Kidney (tissue), 13 donors: ENCODE measurements at regions not wholly inside any gene's neighbourhood (a gene's known extent, or its start where the extent isn't known, plus 50 kb on each side); places are given as distances from the start of the nearest gene placed in this dataset.

ENCODE experiments used
- DNase-seq, 5 donors: peaks; one replicate each; pipeline ENCODE4 v3.0.0-alpha.2; 2013 to 2020
- FAIRE-seq: peaks from 2 replicates; lab custom pipeline; 2012; peaks lifted over from hg19 to GRCh38; lab: Jason Lieb, UNC
- H3K27ac ChIP-seq, 2 donors: one replicate each; pipeline ENCODE4 v1.7.0; 2013; ENCODE audit warnings: low read depth in 2 of 2, low read length in 2 of 2, inconsistent platforms in 1 of 2
- H3K27me3 ChIP-seq: one replicate; pipeline ENCODE4 v1.7.1; 2013; ENCODE audit warnings: low read length, inconsistent platforms; ENCODE audit not compliant: control insufficient read depth, insufficient read depth
- H3K36me3 ChIP-seq, 3 donors: one replicate each; pipeline versions ENCODE4 v1.7.0 to v1.7.1; 2013; ENCODE audit warnings: low read length in 3 of 3, control low read depth in 1 of 3, inconsistent platforms in 1 of 3; ENCODE audit not compliant: insufficient read depth in 3 of 3, control insufficient read depth in 2 of 3
- H3K4me1 ChIP-seq, 3 donors: one replicate each; pipeline versions ENCODE4 v1.7.0 to v1.7.1; 2013; ENCODE audit warnings: low read length in 3 of 3, inconsistent platforms in 1 of 3, low read depth in 1 of 3; ENCODE audit not compliant: control insufficient read depth in 2 of 3, insufficient read depth in 2 of 3
- H3K4me3 ChIP-seq, 3 donors: one replicate each; pipeline versions ENCODE4 v1.7.0 to v1.8.1; 2013; ENCODE audit warnings: low read length in 3 of 3, control low read depth in 1 of 3, inconsistent platforms in 1 of 3
- H3K9ac ChIP-seq, 3 donors: one replicate each; pipeline versions ENCODE4 v1.7.0 to v1.7.1; 2013; ENCODE audit warnings: low read length in 3 of 3, control low read depth in 1 of 3, inconsistent platforms in 1 of 3
- H3K9me3 ChIP-seq, 3 donors: one replicate each; pipeline versions ENCODE4 v1.7.0 to v1.7.1; 2013; ENCODE audit warnings: low read length in 3 of 3, control low read depth in 1 of 3, inconsistent platforms in 1 of 3; ENCODE audit not compliant: control insufficient read depth in 2 of 3, insufficient read depth in 1 of 3
- CTCF ChIP-seq: IDR thresholded peaks from 3 replicates; pipeline ENCODE4 v1.5.1; 2012; ENCODE audit warnings: mild to moderate bottlenecking, moderate library complexity, borderline replicate concordance; ENCODE audit not compliant: insufficient read depth; ENCODE audit errors: extremely low read depth
- intact Hi-C: fragments of 100-400 bp; cut with DNase I; formaldehyde crosslinking; loops from one replicate; pipeline ENCODE4 v1.11.1; 2022
- donor health status: control.
- donor health status: control.
- donor health status: control.
- donor health status: control.
- donor health status: control.
- donor health status: DM: yes; HTN: yes; CAD: no.
- donor health status: Normal renal cell carcinoma (clear cell type).

DNA sequence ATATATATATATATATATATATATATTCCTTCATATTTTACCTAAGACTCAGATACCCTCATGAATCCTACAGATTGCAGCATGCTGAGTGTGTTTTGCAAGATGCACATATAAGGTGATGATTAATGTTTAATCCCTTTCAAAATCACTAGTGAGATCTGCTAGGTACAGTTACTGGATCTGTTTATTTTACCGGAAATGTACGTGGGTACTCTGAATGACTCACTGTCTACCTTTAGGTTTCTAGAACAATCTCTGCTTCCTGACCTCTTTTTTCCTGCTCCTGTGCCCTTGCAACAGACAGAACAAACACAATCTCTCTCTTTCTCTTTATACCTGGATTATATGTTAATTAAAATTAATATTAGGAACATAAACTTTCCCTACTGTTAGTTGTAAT lies 379.6 kb downstream of the FAM133A start:
- Histone ChIP-seq H3K9me3 (no peaks in the 10 kb centered on the region), H3K4me1 (no peaks in the 10 kb centered on the region), H3K4me3 (no peak overlapping the region), H3K27me3 (peaks cover 2% of the 10 kb centered on the region), H3K27ac (no peak overlapping the region), H3K9ac (no peak overlapping the region), H3K36me3 (no peaks in the 10 kb centered on the region)
- intact Hi-C loops = no loop called here
- TF ChIP-seq CTCF = no peak
- DNase-seq (no peak), FAIRE-seq (no peak)

GRCh38 chrX:94057385-94057784 lies 383.4 kb downstream of the FAM133A start:
- DNase-seq = no peak
- Histone ChIP-seq H3K27me3 (no peaks in the 10 kb centered on the region), H3K36me3 (no peaks in the 10 kb centered on the region), H3K27ac (no peak overlapping the region), H3K9ac (no peak overlapping the region), H3K4me3 (no peak overlapping the region), H3K4me1 (no peaks in the 10 kb centered on the region), H3K9me3 (no peaks in the 10 kb centered on the region)
- FAIRE-seq = no peak
- intact Hi-C loops = no loop called here
- no peak for TF ChIP-seq CTCF

DNA sequence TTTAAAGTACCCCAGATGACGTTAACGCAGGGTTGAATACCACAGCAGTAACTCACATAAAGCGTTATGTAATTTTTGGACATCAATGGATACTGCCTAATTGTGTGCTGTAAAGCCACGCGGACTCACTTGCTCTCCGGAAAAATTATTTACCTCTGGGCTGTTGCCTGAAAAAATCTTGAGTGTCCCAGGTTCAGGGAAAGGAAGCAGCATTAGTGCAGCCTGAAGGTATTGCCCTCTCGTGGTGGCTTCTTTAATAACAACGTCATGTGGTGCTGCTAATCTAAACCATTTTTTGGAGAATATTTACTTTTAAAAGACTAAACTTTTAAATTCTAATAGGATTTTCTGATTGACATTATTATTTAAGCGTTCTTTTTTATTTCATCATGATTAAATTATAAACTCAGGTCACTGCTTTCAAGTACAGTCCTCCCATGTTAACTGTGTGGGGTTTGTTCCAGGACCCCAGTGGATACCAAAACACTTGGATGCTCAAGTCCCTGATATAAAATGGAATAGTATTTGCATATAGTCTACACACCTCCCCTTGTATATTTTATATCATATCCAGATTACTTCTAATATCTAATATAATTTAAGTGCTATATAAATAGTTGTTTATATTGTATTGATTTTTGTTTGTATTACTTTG lies 384.8 kb downstream of the FAM133A start:
- DNase-seq (peak in 2 of 5 donors; percentile 11 to 21), FAIRE-seq (peak; percentile 53)
- intact Hi-C loops = no loop called here
- no peak overlapping the region for H3K9ac ChIP-seq
- no peaks in the 10 kb centered on the region for H3K27me3 ChIP-seq
- no peaks in the 10 kb centered on the region for H3K4me1 ChIP-seq
- no peak overlapping the region for H3K27ac ChIP-seq
- H3K9me3 ChIP-seq = no peaks in the 10 kb centered on the region
- no peak for TF ChIP-seq CTCF
- H3K4me3 ChIP-seq = no peak overlapping the region
- no peaks in the 10 kb centered on the region for H3K36me3 ChIP-seq

GRCh38 chrX:94065091-94065490 lies 391.1 kb downstream of the FAM133A start:
- no peak for FAIRE-seq
- Histone ChIP-seq H3K9me3 (no peaks in the 10 kb centered on the region), H3K4me1 (no peaks in the 10 kb centered on the region), H3K9ac (no peak overlapping the region), H3K27me3 (no peaks in the 10 kb centered on the region), H3K4me3 (no peak overlapping the region), H3K36me3 (no peaks in the 10 kb centered on the region), H3K27ac (no peak overlapping the region)
- no peak for DNase-seq
- no peak for TF ChIP-seq CTCF
- intact Hi-C loops = no loop called here
